Liver (tissue), 3 donors: ENCODE measurements at regions not wholly inside any gene's neighbourhood (a gene's known extent, or its start where the extent isn't known, plus 50 kb on each side); places are given as distances from the start of the nearest gene placed in this dataset.

ENCODE experiments used
- JUND ChIP-seq, 2 donors: IDR thresholded peaks; 2 replicates each; pipeline ENCODE4 v1.6.1; 2016; ENCODE audit warnings: antibody characterized with exemption in 2 of 2
- SP1 ChIP-seq: IDR thresholded peaks from 2 replicates; pipeline ENCODE4 v1.6.1; 2018; ENCODE audit warnings: antibody characterized with exemption, mild to moderate bottlenecking
- TF ChIP-seq, protein P1 (sequence below): fragments of 150-350 bp; IDR thresholded peaks from 2 replicates; pipeline ENCODE4 v1.5.1; 2017; ENCODE audit warnings: improper control_type of control experiment, low read depth, low read length; ENCODE audit not compliant: missing input control
- TF ChIP-seq, protein P2 (sequence below): IDR thresholded peaks from 2 replicates; pipeline ENCODE4 v1.6.1; 2016; ENCODE audit warnings: antibody characterized with exemption
- donor health status: healthy.
- donor health status: healthy.

DNA sequence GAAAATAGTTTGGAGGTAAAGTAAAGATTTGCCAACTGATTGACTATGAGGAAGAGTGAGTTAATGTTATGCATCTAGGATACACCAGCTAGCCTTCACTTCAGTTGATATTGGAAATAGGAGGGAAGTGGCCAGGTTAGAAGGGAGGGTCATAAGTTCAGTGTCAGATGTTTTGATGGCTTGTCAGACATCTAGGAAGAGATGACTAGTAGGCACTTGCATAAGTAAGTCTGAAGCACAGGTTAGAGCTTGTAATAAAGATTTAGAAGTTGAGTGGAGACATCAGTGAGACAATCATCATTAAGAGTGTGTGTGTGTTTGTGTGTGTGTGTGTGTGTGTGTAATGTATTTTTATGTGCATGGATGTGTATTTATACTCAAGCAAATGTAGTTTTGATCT is 146.1 kb downstream of the OR4C45 start:
- TF ChIP-seq, protein P1, sequence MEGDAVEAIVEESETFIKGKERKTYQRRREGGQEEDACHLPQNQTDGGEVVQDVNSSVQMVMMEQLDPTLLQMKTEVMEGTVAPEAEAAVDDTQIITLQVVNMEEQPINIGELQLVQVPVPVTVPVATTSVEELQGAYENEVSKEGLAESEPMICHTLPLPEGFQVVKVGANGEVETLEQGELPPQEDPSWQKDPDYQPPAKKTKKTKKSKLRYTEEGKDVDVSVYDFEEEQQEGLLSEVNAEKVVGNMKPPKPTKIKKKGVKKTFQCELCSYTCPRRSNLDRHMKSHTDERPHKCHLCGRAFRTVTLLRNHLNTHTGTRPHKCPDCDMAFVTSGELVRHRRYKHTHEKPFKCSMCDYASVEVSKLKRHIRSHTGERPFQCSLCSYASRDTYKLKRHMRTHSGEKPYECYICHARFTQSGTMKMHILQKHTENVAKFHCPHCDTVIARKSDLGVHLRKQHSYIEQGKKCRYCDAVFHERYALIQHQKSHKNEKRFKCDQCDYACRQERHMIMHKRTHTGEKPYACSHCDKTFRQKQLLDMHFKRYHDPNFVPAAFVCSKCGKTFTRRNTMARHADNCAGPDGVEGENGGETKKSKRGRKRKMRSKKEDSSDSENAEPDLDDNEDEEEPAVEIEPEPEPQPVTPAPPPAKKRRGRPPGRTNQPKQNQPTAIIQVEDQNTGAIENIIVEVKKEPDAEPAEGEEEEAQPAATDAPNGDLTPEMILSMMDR, result no peak
- no peak for TF ChIP-seq SP1
- TF ChIP-seq, protein P2, sequence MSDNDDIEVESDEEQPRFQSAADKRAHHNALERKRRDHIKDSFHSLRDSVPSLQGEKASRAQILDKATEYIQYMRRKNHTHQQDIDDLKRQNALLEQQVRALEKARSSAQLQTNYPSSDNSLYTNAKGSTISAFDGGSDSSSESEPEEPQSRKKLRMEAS, result no peak
- no peak for TF ChIP-seq JUND (IDR thresholded peaks at IDR 0.05)
